Effector CD4-positive, alpha-beta T cell (primary cell): ENCODE measurements at regions not wholly inside any gene's neighbourhood (a gene's known extent, or its start where the extent isn't known, plus 50 kb on each side); places are given as distances from the start of the nearest gene placed in this dataset.
"Not testable (repeated sequence)": the region's sequence is repeated elsewhere in the genome, so short reads cannot be mapped to it uniquely, and the experiment has no call there.

Source experiments
- DNase-seq: peaks from one replicate; pipeline ENCODE4 v3.0.0-alpha.2; 2020

DNA sequence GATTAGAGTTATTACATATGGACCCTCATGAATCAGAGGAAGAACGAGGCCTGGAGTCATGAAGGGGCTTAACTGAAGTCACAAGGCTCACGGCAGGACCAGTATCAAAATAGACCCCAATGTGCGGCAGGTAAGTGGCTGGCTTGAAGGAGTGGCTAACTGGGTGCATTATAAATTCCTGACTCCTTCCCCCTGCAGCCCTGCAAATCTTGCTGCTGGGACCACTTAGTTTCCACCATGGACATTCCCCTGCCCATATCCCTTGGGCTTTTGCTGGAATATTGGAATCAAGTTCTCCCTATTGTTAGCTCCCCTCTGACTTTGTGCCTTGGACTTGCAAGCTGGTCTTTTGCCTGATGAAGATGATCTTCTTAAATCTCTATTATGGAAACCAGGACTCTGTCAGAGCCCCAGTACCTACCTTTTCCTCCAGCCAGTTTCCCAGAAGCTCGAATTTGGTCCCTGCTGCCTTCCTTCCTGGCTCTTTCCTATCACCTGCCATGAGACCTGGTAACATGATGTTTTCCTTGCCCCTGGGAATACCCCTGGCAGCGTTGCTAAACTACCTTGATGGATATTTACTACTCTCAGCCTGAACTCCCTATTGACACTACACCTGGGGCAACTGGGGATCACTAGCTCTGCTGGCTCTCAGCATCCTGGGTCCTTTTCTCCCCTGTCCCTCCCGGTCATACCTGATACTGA is 156.0 kb upstream of the JUN start:
- no peak for DNase-seq

DNA sequence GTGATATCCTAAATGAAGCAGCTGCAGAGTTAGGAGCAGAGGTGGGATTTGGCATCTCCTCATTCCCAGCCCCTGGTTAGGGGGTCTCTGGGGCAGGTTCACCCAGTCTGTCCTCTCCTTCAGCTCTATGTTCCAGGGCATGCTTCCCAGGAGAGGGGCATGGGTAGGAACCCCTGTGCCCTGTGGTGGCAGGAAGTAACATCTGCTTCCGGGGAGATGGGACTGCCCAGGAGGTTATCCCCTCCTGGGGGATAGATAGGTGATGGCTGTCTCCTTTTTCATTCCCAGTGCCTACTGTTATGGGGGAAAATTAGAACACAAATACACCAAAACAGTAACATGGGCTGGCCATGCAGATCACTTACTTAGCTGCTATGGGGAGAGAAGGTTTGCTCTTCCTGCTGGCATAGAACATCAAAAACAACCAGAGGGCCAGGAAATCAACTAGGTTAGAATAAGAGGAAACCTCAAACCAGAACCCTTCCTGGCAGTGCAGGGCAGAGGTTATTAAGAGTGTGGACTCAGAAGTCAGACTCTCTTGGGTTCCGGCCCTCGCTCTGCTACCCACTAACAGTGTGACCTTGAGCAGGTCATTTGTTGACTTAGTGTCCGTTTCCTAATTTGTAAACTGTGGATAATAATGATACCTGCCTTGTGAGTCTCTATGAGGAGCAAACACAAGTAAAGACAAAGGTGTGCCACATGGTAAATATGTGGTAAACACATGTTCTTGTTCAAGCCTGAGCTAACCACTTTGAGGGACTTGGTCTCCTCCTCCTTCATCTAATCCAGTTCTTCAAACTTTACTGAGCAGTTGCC is 157.8 kb upstream of the JUN start:
- DNase-seq: peak; percentile 14

DNA sequence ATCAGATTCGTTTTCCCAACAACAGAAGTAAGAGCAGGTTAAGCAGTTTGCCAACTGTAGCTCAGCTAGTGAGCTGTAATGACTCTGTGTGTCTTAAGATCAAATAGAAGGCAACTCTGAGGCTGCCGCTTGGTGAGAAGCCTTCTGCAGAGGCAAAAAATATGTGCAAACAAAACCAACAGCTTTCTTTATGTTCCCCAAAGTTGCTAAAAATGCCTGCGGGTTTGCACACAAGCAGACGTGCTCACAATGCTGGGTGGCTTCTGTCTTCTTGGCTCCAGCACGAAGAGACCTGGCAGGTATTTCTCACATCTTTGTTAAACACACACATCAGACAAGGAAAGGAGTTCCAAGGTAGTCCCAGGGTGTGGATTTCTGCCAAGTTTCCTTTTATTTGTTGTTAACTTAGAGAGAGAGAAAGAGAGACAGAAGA is 158.9 kb upstream of the JUN start:
- DNase-seq: no peak

DNA sequence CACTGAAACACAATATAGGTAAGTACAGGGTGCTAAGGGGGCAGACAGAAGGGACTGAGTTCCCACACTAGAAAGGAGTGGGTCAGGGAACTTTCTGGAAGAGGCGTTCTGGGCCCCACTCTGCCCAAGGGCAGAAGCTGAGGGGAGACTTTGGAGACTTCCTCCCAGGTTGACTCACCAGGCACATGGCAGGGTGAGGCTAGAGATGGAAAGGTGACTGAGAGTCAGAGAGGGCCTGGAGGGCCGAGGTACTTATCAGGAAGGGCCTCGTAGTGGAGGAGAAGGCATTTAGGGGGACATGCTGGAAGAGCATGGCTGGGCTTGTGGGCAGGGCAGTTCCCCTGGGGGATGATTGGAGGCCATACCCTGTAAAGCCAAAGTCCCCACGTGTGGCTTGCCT is 159.9 kb upstream of the JUN start:
- DNase-seq: no peak

DNA sequence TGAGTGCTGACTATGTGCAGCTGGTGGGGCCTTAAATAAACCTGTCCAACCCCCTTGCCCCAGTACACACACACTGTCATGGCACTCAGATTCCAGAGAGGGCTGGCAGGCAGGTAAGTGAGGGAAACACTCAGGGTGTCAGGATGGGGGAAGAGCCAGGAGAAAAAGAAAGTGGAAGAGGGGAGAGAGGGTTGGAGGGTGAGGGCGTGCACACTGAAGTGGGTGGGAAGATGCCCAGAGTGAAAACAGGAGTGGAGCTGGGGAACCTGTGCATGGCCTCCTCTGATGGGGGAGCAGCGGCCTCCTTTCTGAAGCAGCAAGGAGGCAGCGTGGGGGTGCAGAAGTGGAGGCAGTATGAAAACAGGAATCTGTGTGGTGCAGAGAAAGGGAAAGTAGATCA is 160.6 kb upstream of the JUN start:
- DNase-seq: no peak

DNA sequence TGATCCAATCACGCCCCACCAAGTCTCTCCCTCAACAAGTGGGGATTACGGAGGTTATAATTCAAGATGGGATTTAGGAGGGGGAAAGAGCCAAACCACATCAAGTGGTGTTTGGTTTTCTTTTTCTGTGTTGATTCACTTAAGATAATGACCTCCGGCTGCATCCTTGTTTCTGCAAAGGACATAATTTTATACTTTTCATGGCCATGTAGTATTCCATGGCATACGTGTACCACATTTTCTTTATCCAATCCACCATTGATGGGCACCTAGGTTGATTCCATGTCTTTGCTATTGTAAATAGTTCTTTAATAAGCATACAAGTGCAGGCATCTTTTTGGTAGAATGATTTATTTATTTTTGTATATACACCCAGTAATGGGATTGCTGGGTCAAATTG is 162.5 kb upstream of the JUN start:
- DNase-seq: no peak

DNA sequence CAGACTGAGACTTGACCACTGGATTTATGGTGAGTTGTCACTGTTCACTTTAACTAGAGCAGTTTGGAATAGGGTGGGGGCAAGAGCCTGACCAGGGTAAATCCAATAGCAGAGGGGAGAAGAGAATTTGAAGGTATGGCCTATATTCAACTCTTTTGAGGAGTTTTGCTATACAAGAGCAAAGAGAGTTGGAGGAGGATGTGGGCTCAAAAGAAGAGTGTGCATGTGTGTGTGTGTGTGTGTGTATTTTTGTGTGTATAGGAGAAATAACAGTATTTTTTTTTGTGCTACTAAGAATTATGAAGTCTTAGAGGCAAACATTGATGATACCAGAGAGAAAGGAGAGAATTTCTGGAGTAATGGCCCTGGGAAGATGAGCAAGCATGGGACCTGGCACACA is 164.8 kb upstream of the JUN start:
- no peak for DNase-seq

DNA sequence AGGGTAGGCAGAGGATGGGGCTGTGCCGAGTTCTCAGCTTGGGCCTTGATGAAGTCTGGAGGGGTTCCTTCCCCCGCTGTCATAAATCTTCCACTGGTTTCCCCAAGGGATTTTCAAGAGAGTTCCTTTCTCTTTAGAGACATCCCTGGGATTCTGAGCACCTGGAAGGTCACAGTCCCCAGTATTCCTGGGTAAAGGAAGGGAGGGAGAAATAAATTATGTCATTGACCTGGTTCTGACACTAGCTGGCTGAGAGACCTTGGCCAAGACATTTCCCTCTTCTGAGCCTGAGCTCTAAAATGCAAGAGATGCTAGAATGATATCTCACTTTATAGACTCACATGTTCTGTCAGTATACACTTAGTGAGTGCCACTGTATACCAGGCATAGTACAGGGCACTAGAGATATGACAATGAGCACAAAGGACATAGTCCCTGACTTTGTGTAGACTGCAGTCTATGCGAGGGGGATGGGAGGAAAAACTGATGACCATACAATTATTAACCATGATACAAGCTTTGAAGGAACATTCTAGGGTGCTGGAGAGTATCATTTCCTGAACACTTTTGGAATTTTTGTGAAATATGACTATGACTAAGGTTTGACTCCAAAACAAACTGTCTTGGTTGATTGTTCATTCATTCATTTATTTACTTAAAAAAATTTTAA is 165.8 kb upstream of the JUN start:
- DNase-seq: no peak

DNA sequence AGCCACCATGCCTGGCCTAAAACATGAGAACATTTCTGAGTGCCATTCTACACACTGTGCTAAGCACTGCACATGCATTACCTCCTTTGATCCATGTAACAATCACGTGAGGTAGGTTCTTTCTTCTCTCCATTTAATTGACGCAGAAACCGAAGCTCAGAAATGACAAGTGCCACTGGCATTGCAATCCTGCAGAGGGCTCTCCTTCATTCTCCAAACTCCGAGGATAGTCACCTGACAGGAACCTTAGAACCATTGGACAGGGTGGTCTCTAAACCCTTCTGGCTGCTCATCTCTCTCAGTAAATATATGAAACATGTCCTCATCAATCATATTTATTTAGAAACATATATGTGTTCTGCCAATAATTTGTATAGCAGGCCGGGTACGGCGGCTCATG is 167.1 kb upstream of the JUN start:
- no peak for DNase-seq

DNA sequence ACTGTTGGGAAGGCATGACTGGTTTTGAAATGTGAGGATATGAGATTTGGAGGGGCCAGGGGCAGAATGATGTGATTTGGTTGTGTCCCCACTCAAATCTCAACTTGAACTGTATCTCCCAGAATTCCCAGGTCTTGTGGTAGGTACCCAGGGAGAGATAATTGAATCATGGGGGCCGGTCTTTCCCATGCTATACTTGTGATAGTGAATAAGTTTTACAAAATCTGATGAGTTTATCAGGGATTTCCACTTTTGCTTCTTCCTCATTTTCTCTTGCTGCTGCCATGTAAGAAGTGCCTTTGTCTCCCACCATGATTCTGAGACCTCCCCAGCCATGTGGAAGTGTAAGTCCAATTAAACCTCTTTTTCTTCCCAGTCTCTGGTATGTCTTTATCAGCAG is 170.1 kb upstream of the JUN start:
- DNase-seq: not testable (repeated sequence)

DNA sequence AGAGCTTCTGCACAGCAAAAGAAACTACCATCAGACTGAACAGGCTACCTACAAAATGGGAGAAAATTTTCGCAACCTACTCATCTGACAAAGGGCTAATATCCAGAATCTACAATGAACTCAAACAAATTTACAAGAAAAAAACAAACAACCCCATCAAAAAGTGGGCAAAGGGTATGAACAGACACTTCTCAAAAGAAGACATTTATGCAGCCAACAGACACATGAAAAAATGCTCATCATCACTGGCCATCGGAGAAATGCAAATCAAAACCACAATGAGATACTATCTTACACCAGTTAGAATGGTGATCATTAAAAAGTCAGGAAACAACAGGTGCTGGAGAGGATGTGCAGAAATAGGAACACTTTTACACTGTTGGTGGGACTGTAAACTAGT is 179.4 kb upstream of the JUN start:
- not testable (repeated sequence) for DNase-seq

DNA sequence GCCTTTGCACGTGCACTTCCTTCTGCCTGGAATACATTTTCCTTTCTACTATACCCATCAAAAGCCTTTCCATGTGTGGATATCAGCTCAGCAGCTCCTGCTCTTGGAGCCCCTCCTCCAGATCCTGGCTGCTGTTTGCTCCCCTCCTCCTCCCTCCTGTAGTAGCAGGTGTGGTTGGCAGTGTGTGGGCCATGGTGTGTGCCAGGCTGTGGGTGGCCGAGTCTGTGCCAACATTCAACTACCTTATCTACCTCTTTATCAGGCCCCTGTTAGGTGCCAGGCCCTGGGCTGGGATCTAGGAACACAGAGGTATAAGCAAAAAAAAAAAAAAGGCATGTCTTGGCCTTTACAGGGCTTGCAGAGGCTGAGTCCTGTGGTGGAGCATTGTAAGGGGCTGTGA is 180.6 kb upstream of the JUN start:
- DNase-seq: no peak

DNA sequence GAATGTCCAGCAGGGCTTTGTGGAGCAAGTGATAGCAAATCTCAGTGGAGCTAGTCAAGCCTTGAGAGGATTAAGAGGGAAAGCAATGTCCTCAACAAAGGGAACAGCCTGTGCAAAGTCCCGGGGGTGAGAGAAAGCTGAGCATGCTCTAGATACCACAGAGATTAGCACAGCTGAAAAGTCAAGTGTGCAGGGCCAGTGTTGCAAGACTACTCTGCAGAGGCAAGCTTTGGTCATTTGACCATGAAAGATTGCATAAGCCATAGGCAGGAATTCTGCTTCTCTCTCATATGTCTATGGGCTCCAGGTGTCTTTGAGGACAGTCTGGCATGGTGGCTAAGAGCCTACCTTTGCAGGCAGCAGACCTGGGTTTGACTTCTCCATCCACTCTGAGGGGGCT is 181.0 kb upstream of the JUN start:
- no peak for DNase-seq

DNA sequence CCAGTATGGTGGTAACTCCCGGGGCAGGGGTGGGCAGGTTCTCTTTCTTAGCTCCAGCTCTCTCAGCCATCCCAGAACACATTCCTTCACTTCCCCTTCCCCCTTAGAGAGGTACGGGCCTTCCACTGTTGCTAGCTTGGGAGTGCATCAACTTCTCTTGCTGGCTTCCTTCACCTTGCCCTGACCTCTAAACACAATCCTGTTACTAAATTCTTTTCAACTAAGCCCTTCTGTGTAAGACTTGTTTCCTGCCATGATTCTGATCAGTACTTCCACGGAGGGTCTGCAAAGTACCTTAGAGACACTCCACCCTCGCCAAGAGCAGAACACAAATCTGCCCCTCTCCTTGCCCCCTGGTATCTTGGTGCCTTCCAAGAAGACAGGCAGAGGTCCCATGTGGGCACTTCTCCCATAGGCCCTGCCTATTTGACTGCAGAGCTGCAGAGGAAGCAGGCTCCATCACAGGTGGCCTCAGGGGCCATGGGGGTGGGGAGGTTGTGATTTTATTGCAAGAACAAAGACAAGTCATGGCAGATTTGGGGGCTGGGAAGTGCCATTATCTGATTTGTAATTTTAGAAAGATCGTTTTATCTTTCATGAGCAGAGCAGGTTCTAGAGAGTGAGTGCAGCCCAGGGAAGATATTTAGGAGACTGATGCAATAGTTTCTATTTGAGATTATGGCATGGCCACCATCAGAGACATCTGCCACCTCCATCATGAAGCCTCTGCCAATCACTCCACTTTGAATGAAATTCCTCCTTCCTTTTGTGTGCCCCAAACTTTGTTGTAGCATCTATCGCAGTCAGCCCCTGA is 182.5 kb upstream of the JUN start:
- DNase-seq: no peak

DNA sequence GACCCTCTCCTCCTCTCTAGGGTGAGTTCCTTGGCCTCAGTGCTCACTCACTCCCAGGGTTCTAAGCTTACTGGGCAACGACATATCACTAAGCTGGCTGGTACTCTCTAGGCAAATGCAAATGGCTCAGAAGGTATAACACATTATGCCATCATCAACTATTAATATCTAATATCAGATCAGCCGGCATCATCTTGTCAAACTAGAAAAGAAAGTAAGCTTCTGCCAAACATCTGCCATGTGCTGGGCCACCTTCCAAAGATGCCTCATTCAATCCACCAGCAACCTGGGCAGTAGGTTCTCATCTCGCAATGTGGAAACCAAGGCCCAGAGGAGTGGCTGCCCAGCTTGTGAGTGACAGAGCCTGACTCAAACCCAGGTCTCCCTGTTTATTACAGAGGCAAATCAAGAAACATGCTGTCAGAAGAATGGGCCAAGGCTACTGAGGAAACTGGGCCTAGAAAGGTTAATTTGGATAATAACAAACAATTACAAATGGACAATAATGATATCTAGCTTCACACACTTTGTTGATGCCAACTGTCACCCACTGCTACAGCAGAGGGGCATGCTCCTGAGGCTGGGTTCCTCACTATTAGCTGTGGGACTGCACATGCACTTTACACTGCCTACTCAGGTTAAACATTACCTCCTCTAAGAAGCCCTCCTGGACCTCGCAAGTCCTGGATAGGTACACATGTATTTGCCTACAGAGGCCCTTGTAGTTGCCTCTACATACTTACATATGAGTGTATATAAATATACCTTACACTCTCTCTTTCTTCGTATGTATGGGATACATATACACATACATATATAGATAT is 183.3 kb upstream of the JUN start:
- no peak for DNase-seq

DNA sequence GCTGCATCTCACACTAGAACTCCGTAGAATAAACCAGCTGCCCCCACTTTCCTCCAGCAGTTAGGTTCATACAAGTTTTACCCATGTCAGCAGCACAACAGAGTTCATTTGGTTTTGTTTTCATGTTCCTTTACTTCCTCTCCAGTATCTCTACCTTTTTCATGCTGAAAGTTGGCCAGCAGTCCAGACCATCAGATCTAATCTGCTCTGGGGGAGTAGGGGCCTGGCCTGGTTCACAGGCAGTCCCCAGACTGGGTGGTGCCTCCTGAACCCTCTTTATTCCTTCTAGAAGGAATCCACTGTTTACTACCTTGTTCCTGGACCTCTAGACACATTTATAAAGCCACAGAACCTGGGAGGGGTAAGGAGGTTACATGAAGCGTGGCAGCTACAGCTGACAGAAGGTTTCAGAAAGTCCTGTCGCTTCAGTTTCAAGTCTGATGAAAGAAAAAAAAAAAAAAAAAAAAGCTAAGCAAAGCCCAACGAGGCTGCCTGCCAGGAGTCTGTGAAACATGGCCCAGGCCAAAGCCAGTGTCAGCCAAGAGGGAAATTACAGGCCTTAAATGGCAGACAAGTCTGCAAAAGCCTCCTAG is 184.6 kb upstream of the JUN start:
- no peak for DNase-seq

DNA sequence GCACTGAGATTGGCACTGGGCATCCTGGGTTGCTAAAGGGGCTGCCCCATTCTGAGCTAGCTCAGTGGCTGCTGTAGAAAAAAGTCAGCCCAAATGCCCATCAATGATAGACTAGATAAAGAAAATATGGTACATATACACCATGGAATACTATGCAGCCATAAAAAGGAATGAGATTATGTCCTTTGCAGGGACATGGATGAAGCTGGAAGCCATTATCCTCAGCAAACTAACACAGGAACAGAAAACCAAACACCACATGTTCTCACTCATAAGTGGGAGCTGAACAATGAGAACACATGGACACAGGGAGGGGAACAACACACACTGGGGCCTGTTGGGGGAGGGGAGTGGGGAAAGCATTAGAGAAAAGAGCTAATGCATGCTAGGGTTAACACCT is 185.3 kb upstream of the JUN start:
- DNase-seq: not testable (repeated sequence)

DNA sequence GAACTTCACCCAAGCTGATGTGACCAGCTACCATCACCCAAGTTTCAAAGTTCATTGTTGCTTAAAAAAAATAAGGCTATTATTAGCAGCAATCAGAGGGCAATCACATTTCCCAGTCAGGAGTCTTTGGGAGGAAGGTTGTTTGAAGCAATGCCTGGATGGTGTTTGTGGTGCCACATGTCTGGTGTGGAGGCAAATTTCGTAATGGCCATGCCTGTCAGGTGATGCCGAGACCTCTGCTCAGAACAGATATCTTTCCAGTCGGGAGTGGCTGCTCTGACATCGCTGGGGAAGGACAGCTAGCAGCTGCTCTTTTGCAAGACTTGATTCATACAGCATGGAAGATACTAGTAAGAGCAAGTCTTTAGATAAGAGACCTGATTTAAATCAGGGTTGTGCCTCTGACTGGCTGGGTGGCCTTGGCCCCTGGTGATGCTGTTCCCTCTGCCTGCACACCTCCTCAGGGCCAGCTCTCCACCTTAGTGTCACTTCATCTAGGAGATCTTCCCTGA is 187.8 kb upstream of the JUN start:
- no peak for DNase-seq

DNA sequence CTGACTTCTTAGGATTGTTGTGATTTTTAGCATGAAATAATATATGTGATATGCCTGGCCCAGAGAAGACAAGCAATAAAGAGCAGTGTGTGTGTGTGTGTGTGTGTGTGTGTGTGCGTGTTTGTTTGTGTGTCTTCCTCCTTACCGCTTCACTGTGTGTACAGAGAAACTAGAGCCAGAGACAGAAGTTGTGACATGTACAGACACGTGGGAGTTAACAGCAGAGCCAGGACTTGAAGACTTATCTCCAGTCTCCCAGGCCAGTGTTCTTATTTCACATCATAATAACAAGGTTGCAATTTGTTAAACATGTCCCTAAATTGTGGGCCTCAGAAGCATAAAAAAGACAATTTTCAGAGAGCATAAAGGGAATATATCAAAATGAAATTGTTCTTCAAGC is 192.0 kb upstream of the JUN start:
- DNase-seq: no peak

DNA sequence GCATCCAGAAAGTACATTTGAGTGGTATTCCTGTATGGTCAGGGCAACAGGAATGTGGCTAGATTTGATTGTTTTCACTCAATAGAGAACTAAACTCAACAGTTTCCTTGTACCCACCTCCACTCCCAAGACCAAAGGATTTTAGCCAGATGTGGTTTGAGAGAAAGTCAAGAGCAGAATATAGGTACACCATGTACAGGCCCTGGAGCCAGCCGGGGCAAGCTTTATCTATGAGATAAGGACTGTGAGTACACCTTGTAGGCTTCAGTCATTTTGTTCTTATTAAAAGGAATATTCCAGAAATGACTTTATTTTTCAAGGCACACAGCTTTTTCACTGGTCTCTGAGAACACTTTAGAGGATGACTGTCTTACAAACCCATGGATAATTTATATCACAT is 192.4 kb upstream of the JUN start:
- DNase-seq: no peak

DNA sequence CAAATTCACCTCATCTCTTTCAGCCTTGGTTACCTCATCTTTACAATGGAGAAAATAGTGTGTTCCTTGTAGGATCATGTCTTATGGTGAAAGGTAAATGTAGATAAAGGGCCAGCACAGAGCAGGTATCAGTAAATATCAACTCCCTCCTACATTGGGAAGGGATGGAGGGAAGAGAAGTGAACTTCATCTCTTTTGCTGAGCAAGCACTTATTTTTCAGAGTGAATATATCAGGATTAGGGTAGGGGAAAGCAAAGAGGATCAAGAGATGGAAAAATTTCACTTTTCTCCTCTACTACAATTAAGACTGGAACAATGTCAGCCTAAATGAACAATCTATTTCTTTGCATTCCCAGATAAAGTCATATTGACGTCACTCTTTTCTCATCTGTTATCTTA is 193.8 kb upstream of the JUN start:
- no peak for DNase-seq

DNA sequence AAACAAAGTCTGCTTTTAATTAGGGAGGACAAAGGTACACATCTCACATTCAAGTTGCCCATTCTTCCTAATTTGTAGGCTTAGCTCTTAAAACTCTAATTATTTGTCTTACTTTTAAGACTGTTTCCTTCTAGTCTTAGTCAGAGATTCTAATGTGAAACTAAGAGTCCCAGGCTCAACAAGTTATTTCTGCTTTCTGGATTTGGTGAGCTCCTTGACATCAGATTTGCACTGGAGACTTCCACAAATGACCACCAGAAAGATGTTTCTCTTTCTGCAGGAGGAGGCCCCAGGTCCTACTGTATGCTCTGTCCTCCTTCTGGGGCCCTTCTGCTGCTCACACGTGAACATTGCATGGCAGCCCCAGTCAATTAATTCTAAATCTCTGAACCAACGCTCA is 194.2 kb upstream of the JUN start:
- no peak for DNase-seq
